HG03520 (cell line): ENCODE measurements at regions not wholly inside any gene's neighbourhood (a gene's known extent, or its start where the extent isn't known, plus 50 kb on each side); places are given as distances from the start of the nearest gene placed in this dataset.

Experiments used
- ATAC-seq: cut with Tn5 transposase; IDR thresholded peaks from one replicate; pipeline ENCODE4 v1.9.1; 2021; ENCODE audit warnings: mild to moderate bottlenecking, moderate library complexity; ENCODE audit not compliant: unreplicated experiment

- ATAC-seq: no peak
These were observed 146.2 kb downstream of the CRYBB2 start for GRCh38 chr22:25365491-25366261.

- ATAC-seq: no peak
These were observed 147.0 kb downstream of the CRYBB2 start for GRCh38 chr22:25366408-25366807.

- ATAC-seq: no peak
These were observed 147.5 kb downstream of the CRYBB2 start for GRCh38 chr22:25366876-25367466.

- ATAC-seq: no peak
These were observed 148.3 kb downstream of the CRYBB2 start for GRCh38 chr22:25367756-25368155.

- ATAC-seq: no peak
These were observed 148.8 kb downstream of the CRYBB2 start for GRCh38 chr22:25368271-25368670.

- ATAC-seq: no peak
These were observed 149.6 kb downstream of the CRYBB2 start for GRCh38 chr22:25369041-25369440.

GRCh38 chr22:25370322-25370721 is 150.9 kb downstream of the CRYBB2 start:
- no peak for ATAC-seq

GRCh38 chr22:25372000-25372595 is 152.7 kb downstream of the CRYBB2 start:
- ATAC-seq: no peak

- ATAC-seq: no peak
These were observed 154.5 kb downstream of the CRYBB2 start for GRCh38 chr22:25373961-25374360.

- ATAC-seq: no peak
These were observed 155.4 kb downstream of the CRYBB2 start for GRCh38 chr22:25374869-25375268.

- ATAC-seq: no peak
These were observed 156.2 kb downstream of the CRYBB2 start for GRCh38 chr22:25375683-25376082.

GRCh38 chr22:25377699-25378098 is 158.3 kb downstream of the CRYBB2 start:
- no peak for ATAC-seq

- no peak for ATAC-seq
These were observed 160.8 kb downstream of the CRYBB2 start for GRCh38 chr22:25380122-25380747.

- ATAC-seq: no peak
These were observed 163.3 kb downstream of the CRYBB2 start for GRCh38 chr22:25382762-25383161.

GRCh38 chr22:25383278-25383820 is 163.9 kb downstream of the CRYBB2 start:
- no peak for ATAC-seq

- ATAC-seq: no peak
These were observed 164.5 kb downstream of the CRYBB2 start for GRCh38 chr22:25383892-25384291.

- ATAC-seq: no peak
These were observed 167.1 kb downstream of the CRYBB2 start for GRCh38 chr22:25386538-25386884.

- no peak for ATAC-seq
These were observed 169.0 kb downstream of the CRYBB2 start for GRCh38 chr22:25388415-25388814.

GRCh38 chr22:25388866-25389540 is 169.6 kb downstream of the CRYBB2 start:
- ATAC-seq: no peak

- no peak for ATAC-seq
These were observed 170.1 kb downstream of the CRYBB2 start for GRCh38 chr22:25389541-25389919.
